ENCODE measurements at regions not wholly inside any gene's neighbourhood (a gene's known extent, or its start where the extent isn't known, plus 50 kb on each side); places are given as distances from the start of the nearest gene placed in this dataset.

GRCh38 chr2:215698566-215698965, 262.7 kb upstream of the FN1 start:
- H3K27me3 Mint-ChIP-seq (ENCODE audit: unreplicated experiment) = no peaks in the 10 kb centered on the region
- no peak for DNase-seq (ENCODE audit: extremely low spot score, unreplicated experiment)
- peaks cover 9% of the 10 kb centered on the region for H3K9me3 Mint-ChIP-seq (ENCODE audit: unreplicated experiment)
- H3K36me3 Mint-ChIP-seq (ENCODE audit: unreplicated experiment) = peaks cover 15% of the 10 kb centered on the region
- TF ChIP-seq CTCF (IDR thresholded peaks at IDR 0.05) = no peak
- peaks cover 61% of the 10 kb centered on the region for H3K4me1 Mint-ChIP-seq (ENCODE audit: unreplicated experiment)
- H3K4me3 Mint-ChIP-seq (ENCODE audit: unreplicated experiment) = no peak overlapping the region
- H3K27ac Mint-ChIP-seq (ENCODE audit: unreplicated experiment) = peak overlapping the region; percentile 91

DNA sequence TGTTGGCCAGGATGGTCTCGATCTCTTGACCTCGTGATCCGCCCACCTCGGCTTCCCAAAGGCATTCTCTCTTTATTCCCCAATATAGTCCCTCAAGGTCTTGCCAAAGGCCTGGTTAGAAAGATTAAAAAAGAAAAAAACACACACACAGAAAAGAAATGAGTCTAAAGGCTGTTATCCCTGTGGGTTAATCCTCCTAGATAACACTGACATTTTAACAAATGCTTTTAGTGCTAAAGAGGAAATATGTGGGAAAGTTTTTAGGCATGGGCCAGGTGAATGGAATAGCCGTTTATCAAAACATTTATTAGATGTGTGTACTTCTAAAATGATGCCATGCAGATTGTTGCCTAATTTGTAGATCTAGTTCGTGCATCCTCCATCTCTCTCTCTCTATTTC, 261.6 kb upstream of the FN1 start:
- Mint-ChIP-seq H3K9me3 (ENCODE audit: unreplicated experiment) (peaks cover 9% of the 10 kb centered on the region), H3K4me3 (ENCODE audit: unreplicated experiment) (no peak overlapping the region), H3K27me3 (ENCODE audit: unreplicated experiment) (no peaks in the 10 kb centered on the region), H3K36me3 (ENCODE audit: unreplicated experiment) (peaks cover 15% of the 10 kb centered on the region), H3K27ac (ENCODE audit: unreplicated experiment) (peak overlapping the region; percentile 45), H3K4me1 (ENCODE audit: unreplicated experiment) (peaks cover 68% of the 10 kb centered on the region)
- DNase-seq (ENCODE audit: extremely low spot score, unreplicated experiment) = no peak
- no peak for TF ChIP-seq CTCF (IDR thresholded peaks at IDR 0.05)

DNA sequence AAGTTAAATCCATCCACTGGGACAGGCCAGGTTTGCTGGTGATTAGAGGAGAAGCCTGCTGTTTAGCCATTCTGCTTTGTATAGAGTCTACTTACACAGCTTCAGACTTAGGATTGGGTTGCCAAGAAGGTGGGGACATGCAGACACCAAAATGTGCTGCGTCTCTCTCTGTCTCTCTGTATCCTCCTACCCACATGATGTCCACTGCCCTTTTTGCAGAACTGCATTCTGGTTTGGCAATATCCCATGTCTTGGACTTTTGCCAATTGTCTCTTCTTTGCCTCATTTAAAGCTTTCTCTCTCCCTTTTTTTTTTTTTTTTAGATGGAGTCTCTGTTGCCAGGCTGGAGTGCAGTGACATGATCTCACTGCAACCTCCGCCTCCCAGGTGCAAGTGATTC, 261.1 kb upstream of the FN1 start:
- H3K4me3 Mint-ChIP-seq (ENCODE audit: unreplicated experiment) = no peak overlapping the region
- H3K9me3 Mint-ChIP-seq (ENCODE audit: unreplicated experiment) = peaks cover 9% of the 10 kb centered on the region
- H3K27me3 Mint-ChIP-seq (ENCODE audit: unreplicated experiment) = no peaks in the 10 kb centered on the region
- peaks cover 70% of the 10 kb centered on the region for H3K4me1 Mint-ChIP-seq (ENCODE audit: unreplicated experiment)
- no peak for DNase-seq (ENCODE audit: extremely low spot score, unreplicated experiment)
- peaks cover 15% of the 10 kb centered on the region for H3K36me3 Mint-ChIP-seq (ENCODE audit: unreplicated experiment)
- TF ChIP-seq CTCF (IDR thresholded peaks at IDR 0.05) = no peak
- H3K27ac Mint-ChIP-seq (ENCODE audit: unreplicated experiment) = no peak overlapping the region

DNA sequence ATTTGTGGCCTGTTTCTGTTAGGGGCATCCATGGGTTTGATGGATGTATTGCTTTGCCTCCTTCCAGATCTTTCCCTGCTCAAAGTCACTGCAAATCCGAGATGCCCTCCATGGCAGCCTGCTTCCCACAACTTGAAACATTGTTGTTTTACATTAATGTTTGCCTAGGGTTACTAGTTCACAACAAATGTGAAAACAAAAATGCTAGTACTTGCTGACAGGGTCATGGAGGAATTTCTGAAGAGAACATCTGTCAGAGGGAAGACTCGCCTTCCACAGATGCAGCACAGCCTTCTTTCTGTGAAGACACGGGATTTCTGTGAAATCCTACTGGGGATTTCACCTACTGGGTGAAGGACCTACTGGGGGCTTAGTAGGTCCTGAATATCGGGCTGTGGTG, 260.0 kb upstream of the FN1 start:
- no peak for DNase-seq (ENCODE audit: extremely low spot score, unreplicated experiment)
- H3K4me3 Mint-ChIP-seq (ENCODE audit: unreplicated experiment) = no peak overlapping the region
- TF ChIP-seq CTCF (IDR thresholded peaks at IDR 0.05) = no peak
- peaks cover 9% of the 10 kb centered on the region for H3K9me3 Mint-ChIP-seq (ENCODE audit: unreplicated experiment)
- peaks cover 15% of the 10 kb centered on the region for H3K36me3 Mint-ChIP-seq (ENCODE audit: unreplicated experiment)
- peak overlapping the region; percentile 43 for H3K27ac Mint-ChIP-seq (ENCODE audit: unreplicated experiment)
- H3K4me1 Mint-ChIP-seq (ENCODE audit: unreplicated experiment) = peaks cover 70% of the 10 kb centered on the region
- H3K27me3 Mint-ChIP-seq (ENCODE audit: unreplicated experiment) = no peaks in the 10 kb centered on the region

DNA sequence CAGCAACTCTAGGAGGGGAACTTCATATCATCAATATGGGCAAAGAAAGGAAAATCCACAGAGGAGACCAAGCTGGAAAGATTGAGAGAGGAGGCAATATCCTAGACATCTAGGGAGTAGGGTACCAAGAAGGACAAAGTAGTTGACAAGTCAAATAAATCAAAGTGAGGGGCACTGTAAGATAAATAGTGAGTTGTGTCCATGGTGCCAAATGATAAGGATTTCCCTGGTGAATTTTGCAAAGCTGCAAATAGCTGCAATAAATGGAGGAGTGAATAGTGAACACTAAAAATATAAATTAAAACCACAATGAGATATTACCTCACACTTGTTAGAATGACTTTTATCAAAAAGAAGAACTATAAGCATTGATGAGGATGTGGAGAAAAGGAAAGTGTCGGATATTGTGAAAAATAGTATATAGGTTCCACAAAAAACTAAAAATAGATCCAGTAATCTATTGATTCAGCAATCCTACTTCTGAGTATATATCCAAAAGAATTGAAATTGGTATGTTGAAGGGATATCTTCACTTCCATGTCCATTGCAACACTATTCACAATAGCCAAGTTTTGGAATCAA, 258.2 kb upstream of the FN1 start:
- H3K36me3 Mint-ChIP-seq (ENCODE audit: unreplicated experiment) = peaks cover 12% of the 10 kb centered on the region
- no peak overlapping the region for H3K4me3 Mint-ChIP-seq (ENCODE audit: unreplicated experiment)
- no peak for DNase-seq (ENCODE audit: extremely low spot score, unreplicated experiment)
- peak overlapping the region; percentile 88 for H3K27ac Mint-ChIP-seq (ENCODE audit: unreplicated experiment)
- H3K9me3 Mint-ChIP-seq (ENCODE audit: unreplicated experiment) = peaks cover 4% of the 10 kb centered on the region
- peaks cover 55% of the 10 kb centered on the region for H3K4me1 Mint-ChIP-seq (ENCODE audit: unreplicated experiment)
- no peaks in the 10 kb centered on the region for H3K27me3 Mint-ChIP-seq (ENCODE audit: unreplicated experiment)
- no peak for TF ChIP-seq CTCF (IDR thresholded peaks at IDR 0.05)
